AG04450 (cell line): ENCODE measurements at regions not wholly inside any gene's neighbourhood (a gene's known extent, or its start where the extent isn't known, plus 50 kb on each side); places are given as distances from the start of the nearest gene placed in this dataset.

Source experiments
- CTCF ChIA-PET: fragments of 300-600, 350-600 bp; formaldehyde crosslinking; extraction: SDS; loops from one replicate; lab custom pipeline; 2022; ENCODE audit warnings: antibody characterized with exemption, inconsistent platforms; lab: Charles Lee
- POLR2A ChIA-PET: fragments of 350-600 bp; formaldehyde crosslinking; extraction: SDS; loops from one replicate; lab custom pipeline; 2021; ENCODE audit warnings: antibody characterized with exemption, inconsistent platforms; lab: Yijun Ruan, JAX
- DNase-seq: peaks from one replicate; pipeline ENCODE4 v3.0.0-alpha.2; 2011; ENCODE audit warnings: low read depth, low spot score
- H3K27ac ChIP-seq: one replicate; pipeline ENCODE4 v1.5.1; 2012; ENCODE audit warnings: low read depth, low read length, control low read depth
- H3K27me3 ChIP-seq: one replicate; pipeline ENCODE4 v1.6.0; 2012; ENCODE audit warnings: low read length; ENCODE audit not compliant: control insufficient read depth, insufficient read depth
- H3K4me3 ChIP-seq: 2 replicates; pipeline ENCODE4 v1.5.1; 2011; ENCODE audit warnings: mild to moderate bottlenecking, low read depth, low read length, control low read depth
- H3K9me3 ChIP-seq: 2 replicates; pipeline ENCODE4 v1.5.1; 2012; ENCODE audit warnings: low read length; ENCODE audit not compliant: control insufficient read depth, insufficient read depth
- TF ChIP-seq, protein P1 (sequence below): IDR thresholded peaks from 2 replicates; pipeline ENCODE4 v1.5.1; 2011; ENCODE audit warnings: low read depth, low read length, control low read depth, inconsistent platforms

DNA sequence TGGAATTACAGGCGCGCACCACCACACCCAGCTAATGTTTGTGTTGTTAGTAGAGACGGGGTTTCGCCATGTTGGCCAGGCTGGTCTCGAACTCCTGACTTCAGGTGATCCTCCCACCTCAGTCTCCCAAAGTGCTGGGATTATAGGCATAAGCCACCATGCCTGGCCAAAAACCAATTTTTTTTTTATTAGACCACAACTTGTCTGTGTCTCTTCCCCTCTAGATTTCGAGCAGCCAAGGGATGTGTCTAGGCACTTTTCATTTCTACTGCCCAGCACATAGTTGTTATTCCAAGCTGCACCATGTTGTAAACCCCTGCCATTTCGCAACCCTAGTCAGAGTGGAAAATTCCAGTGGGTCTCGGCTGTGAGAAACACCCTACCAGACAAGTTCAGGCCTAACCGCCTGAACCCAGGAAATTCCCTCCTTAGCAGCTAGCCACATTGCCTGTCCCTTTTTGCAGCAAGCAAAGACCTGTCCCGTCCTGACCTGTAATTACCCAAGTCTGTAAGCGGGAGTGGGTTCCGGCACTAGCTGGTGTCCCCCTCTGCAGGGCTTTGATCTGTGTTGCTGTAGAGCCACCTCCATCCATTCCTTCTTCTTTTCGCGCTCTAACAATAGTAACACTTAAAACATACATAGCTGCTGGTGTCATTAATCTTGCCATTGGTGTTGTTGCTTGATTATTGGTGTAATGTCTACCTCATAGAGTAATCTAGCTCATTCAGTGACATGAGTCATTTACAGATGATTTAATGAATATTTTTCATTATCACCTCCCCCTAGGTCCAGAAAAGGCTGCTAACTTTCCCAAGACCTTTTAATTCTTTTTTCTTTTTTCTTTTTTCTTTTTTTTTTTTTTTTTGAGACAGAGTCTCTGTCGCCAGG, 77.3 kb upstream of the ATF7IP2 start:
- TF ChIP-seq, protein P1, sequence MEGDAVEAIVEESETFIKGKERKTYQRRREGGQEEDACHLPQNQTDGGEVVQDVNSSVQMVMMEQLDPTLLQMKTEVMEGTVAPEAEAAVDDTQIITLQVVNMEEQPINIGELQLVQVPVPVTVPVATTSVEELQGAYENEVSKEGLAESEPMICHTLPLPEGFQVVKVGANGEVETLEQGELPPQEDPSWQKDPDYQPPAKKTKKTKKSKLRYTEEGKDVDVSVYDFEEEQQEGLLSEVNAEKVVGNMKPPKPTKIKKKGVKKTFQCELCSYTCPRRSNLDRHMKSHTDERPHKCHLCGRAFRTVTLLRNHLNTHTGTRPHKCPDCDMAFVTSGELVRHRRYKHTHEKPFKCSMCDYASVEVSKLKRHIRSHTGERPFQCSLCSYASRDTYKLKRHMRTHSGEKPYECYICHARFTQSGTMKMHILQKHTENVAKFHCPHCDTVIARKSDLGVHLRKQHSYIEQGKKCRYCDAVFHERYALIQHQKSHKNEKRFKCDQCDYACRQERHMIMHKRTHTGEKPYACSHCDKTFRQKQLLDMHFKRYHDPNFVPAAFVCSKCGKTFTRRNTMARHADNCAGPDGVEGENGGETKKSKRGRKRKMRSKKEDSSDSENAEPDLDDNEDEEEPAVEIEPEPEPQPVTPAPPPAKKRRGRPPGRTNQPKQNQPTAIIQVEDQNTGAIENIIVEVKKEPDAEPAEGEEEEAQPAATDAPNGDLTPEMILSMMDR: no peak
- no peak overlapping the region for H3K4me3 ChIP-seq
- CTCF ChIA-PET: no interaction called here
- POLR2A ChIA-PET: no interaction called here
- peaks cover 37% of the 10 kb centered on the region for H3K9me3 ChIP-seq
- DNase-seq: no peak
- H3K27ac ChIP-seq: no peak overlapping the region
- H3K27me3 ChIP-seq: no peaks in the 10 kb centered on the region

DNA sequence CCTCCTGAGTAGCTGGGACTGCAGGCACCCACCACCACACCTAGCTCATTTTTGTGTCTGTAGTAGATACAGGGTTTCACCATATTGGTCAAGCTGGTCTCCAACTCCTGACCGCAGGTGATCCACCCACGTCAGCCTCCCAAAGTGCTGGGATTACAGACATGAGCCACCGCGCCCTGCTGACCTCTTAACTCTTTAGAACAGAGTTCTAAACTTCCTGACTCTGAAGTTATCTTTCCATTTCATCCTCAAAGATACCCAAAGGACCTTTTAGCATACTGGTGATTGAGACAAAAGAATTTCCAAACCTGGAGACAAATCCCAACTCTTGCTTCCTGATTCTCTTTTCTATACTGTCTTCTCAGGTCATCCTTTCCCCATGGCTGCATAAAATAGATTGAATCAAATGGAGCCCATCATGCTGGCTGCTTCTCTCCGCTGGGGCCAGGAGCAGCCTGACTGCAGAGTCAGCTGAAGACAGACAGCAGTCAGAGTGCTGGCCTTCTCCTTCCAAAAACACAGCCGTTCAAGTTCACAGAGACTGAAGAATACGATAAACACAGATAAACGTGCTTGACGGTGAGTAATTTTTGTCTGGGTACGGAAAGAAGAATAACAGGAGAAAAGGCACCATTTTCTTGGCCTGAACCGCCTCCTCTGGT, 76.5 kb upstream of the ATF7IP2 start:
- POLR2A ChIA-PET: no interaction called here
- no peak for DNase-seq
- no peaks in the 10 kb centered on the region for H3K27me3 ChIP-seq
- CTCF ChIA-PET: no interaction called here
- H3K9me3 ChIP-seq: peaks cover 37% of the 10 kb centered on the region
- H3K4me3 ChIP-seq: no peak overlapping the region
- H3K27ac ChIP-seq: no peak overlapping the region
- TF ChIP-seq, protein P1: no peak

DNA sequence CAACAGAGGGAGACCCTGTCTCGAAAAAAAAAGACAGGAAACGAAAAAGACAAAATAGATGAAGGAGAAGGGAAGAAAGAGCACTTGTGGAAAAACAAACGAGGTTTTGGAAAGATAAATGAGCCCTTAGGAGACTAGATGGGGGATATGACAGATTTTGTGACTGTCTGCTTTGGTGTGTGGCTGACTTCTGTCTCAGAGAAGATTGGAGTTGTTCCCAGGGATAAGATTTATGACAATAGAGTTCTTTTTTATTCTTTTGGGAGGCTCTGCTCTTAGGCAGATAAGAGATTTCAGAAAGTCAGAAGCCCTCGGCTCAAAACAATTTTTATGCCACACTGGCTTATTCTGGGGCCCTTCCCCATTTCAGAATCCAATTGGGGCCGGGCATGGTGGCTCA, 73.9 kb upstream of the ATF7IP2 start:
- ChIA-PET POLR2A (no interaction called here), CTCF (no interaction called here)
- no peak overlapping the region for H3K4me3 ChIP-seq
- no peak overlapping the region for H3K27ac ChIP-seq
- peaks cover 28% of the 10 kb centered on the region for H3K9me3 ChIP-seq
- H3K27me3 ChIP-seq: no peaks in the 10 kb centered on the region
- TF ChIP-seq, protein P1: no peak
- no peak for DNase-seq

GRCh38 chr16:10312784-10313724, 72.8 kb upstream of the ATF7IP2 start:
- POLR2A ChIA-PET: no interaction called here
- H3K9me3 ChIP-seq: peaks cover 20% of the 10 kb centered on the region
- CTCF ChIA-PET: interaction anchor here (0.6 to 0.7 kb wide), 2 partner anchors 196 to 489 kb away, joined by 3 to 4 read pairs; no protein-coding TSS in a partner anchor
- TF ChIP-seq, protein P1: no peak
- H3K27ac ChIP-seq: no peak overlapping the region
- H3K27me3 ChIP-seq: no peaks in the 10 kb centered on the region
- no peak for DNase-seq
- no peak overlapping the region for H3K4me3 ChIP-seq
